Osteocyte (in vitro differentiated cells): ENCODE measurements at regions not wholly inside any gene's neighbourhood (a gene's known extent, or its start where the extent isn't known, plus 50 kb on each side); places are given as distances from the start of the nearest gene placed in this dataset.

Experiments
- DNase-seq: peaks from one replicate; pipeline ENCODE4 v3.0.0; 2021; ENCODE audit warnings: mixed read lengths; ENCODE audit not compliant: unreplicated experiment; ENCODE audit errors: extremely low spot score
- H3K27ac Mint-ChIP-seq: one replicate; pipeline ENCODE4 v1.8.0; 2021; ENCODE audit warnings: mild to moderate bottlenecking, mixed read lengths; ENCODE audit not compliant: unreplicated experiment
- H3K27me3 Mint-ChIP-seq: one replicate; pipeline ENCODE4 v1.8.0; 2021; ENCODE audit warnings: mixed read lengths; ENCODE audit not compliant: unreplicated experiment
- H3K36me3 Mint-ChIP-seq: one replicate; pipeline ENCODE4 v1.8.0; 2021; ENCODE audit warnings: mixed read lengths; ENCODE audit not compliant: unreplicated experiment
- H3K4me1 Mint-ChIP-seq: one replicate; pipeline ENCODE4 v1.8.0; 2021; ENCODE audit warnings: mixed read lengths; ENCODE audit not compliant: unreplicated experiment
- H3K4me3 Mint-ChIP-seq: one replicate; pipeline ENCODE4 v1.8.0; 2021; ENCODE audit warnings: mild to moderate bottlenecking, moderate library complexity, mixed read lengths; ENCODE audit not compliant: unreplicated experiment
- H3K9me3 Mint-ChIP-seq: one replicate; pipeline ENCODE4 v1.8.0; 2021; ENCODE audit warnings: mixed read lengths; ENCODE audit not compliant: unreplicated experiment
- CTCF ChIP-seq: fragments of 200-600 bp; sonication (generic); IDR thresholded peaks from 2 replicates; pipeline ENCODE4 v1.5.0; 2021; ENCODE audit warnings: antibody characterized with exemption, mild to moderate bottlenecking, moderate library complexity

- DNase-seq = no peak
- Mint-ChIP-seq H3K36me3 (no peaks in the 10 kb centered on the region), H3K9me3 (no peaks in the 10 kb centered on the region), H3K27ac (no peak overlapping the region), H3K4me1 (peaks cover 2% of the 10 kb centered on the region), H3K4me3 (no peak overlapping the region), H3K27me3 (no peaks in the 10 kb centered on the region)
- TF ChIP-seq CTCF = no peak
Observed at GRCh38 chr4:115437739-115438138, 324.3 kb upstream of the NDST4 start.

GRCh38 chr4:115433491-115433890 is 320.1 kb upstream of the NDST4 start:
- no peaks in the 10 kb centered on the region for H3K36me3 Mint-ChIP-seq
- no peak for DNase-seq
- no peak for TF ChIP-seq CTCF
- H3K27ac Mint-ChIP-seq = no peak overlapping the region
- no peak overlapping the region for H3K4me3 Mint-ChIP-seq
- H3K4me1 Mint-ChIP-seq = peaks cover 4% of the 10 kb centered on the region
- no peaks in the 10 kb centered on the region for H3K9me3 Mint-ChIP-seq
- H3K27me3 Mint-ChIP-seq = no peaks in the 10 kb centered on the region

- Mint-ChIP-seq H3K27me3 (no peaks in the 10 kb centered on the region), H3K4me1 (peaks cover 10% of the 10 kb centered on the region), H3K9me3 (no peaks in the 10 kb centered on the region), H3K4me3 (no peak overlapping the region), H3K36me3 (no peaks in the 10 kb centered on the region), H3K27ac (no peak overlapping the region)
- no peak for DNase-seq
- no peak for TF ChIP-seq CTCF
Observed at GRCh38 chr4:115430024-115430423, 316.6 kb upstream of the NDST4 start.

- Mint-ChIP-seq H3K9me3 (no peaks in the 10 kb centered on the region), H3K4me1 (peaks cover 10% of the 10 kb centered on the region), H3K27ac (no peak overlapping the region), H3K4me3 (no peak overlapping the region), H3K27me3 (no peaks in the 10 kb centered on the region), H3K36me3 (no peaks in the 10 kb centered on the region)
- TF ChIP-seq CTCF = no peak
- DNase-seq = no peak
Observed at GRCh38 chr4:115428455-115428854, 315.0 kb upstream of the NDST4 start.

- TF ChIP-seq CTCF = no peak
- Mint-ChIP-seq H3K9me3 (peaks cover 13% of the 10 kb centered on the region), H3K27ac (no peak overlapping the region), H3K4me1 (peaks cover 5% of the 10 kb centered on the region), H3K36me3 (no peaks in the 10 kb centered on the region), H3K4me3 (no peak overlapping the region), H3K27me3 (no peaks in the 10 kb centered on the region)
- DNase-seq = no peak
Observed at GRCh38 chr4:115424852-115425251, 311.4 kb upstream of the NDST4 start.
